ENCODE measurements at regions not wholly inside any gene's neighbourhood (a gene's known extent, or its start where the extent isn't known, plus 50 kb on each side); places are given as distances from the start of the nearest gene placed in this dataset.

DNA sequence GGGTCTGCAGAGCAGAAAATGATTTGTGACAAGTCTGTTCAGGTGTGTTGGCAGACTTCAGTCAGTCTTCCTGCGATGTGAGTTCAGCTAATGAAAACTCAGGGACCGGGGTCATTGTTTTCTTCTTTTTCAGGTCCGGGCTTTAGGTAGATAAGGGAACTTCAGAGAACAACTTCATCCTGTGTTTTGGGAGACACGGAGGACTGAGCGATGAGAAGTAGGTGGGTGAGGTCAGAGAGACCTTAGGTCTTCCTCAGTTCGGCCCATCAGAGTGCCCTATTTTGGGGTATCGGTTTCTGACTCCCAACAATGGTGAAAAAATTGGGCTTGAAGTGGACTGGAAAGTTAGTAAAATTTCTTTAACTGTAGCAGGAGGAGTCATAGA lies 88.9 kb upstream of the ATF7IP2 start:
- TF ChIP-seq, protein P1, sequence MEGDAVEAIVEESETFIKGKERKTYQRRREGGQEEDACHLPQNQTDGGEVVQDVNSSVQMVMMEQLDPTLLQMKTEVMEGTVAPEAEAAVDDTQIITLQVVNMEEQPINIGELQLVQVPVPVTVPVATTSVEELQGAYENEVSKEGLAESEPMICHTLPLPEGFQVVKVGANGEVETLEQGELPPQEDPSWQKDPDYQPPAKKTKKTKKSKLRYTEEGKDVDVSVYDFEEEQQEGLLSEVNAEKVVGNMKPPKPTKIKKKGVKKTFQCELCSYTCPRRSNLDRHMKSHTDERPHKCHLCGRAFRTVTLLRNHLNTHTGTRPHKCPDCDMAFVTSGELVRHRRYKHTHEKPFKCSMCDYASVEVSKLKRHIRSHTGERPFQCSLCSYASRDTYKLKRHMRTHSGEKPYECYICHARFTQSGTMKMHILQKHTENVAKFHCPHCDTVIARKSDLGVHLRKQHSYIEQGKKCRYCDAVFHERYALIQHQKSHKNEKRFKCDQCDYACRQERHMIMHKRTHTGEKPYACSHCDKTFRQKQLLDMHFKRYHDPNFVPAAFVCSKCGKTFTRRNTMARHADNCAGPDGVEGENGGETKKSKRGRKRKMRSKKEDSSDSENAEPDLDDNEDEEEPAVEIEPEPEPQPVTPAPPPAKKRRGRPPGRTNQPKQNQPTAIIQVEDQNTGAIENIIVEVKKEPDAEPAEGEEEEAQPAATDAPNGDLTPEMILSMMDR (IDR thresholded peaks at IDR 0.05), result no peak
- TF ChIP-seq RNF2 (IDR thresholded peaks at IDR 0.05; ENCODE audit: borderline replicate concordance, low read depth) (no peak), EP300 (IDR thresholded peaks at IDR 0.05) (no peak), POLR2A (IDR thresholded peaks at IDR 0.05; ENCODE audit: low read length) (no peak), KDM1A (IDR thresholded peaks at IDR 0.05; ENCODE audit: low read depth) (no peak), BHLHE40 (IDR thresholded peaks at IDR 0.05; ENCODE audit: low read depth, low read length) (no peak)
- TF ChIP-seq, protein P2, sequence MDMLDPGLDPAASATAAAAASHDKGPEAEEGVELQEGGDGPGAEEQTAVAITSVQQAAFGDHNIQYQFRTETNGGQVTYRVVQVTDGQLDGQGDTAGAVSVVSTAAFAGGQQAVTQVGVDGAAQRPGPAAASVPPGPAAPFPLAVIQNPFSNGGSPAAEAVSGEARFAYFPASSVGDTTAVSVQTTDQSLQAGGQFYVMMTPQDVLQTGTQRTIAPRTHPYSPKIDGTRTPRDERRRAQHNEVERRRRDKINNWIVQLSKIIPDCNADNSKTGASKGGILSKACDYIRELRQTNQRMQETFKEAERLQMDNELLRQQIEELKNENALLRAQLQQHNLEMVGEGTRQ (IDR thresholded peaks at IDR 0.05), result no peak
- TF ChIP-seq, protein P3, sequence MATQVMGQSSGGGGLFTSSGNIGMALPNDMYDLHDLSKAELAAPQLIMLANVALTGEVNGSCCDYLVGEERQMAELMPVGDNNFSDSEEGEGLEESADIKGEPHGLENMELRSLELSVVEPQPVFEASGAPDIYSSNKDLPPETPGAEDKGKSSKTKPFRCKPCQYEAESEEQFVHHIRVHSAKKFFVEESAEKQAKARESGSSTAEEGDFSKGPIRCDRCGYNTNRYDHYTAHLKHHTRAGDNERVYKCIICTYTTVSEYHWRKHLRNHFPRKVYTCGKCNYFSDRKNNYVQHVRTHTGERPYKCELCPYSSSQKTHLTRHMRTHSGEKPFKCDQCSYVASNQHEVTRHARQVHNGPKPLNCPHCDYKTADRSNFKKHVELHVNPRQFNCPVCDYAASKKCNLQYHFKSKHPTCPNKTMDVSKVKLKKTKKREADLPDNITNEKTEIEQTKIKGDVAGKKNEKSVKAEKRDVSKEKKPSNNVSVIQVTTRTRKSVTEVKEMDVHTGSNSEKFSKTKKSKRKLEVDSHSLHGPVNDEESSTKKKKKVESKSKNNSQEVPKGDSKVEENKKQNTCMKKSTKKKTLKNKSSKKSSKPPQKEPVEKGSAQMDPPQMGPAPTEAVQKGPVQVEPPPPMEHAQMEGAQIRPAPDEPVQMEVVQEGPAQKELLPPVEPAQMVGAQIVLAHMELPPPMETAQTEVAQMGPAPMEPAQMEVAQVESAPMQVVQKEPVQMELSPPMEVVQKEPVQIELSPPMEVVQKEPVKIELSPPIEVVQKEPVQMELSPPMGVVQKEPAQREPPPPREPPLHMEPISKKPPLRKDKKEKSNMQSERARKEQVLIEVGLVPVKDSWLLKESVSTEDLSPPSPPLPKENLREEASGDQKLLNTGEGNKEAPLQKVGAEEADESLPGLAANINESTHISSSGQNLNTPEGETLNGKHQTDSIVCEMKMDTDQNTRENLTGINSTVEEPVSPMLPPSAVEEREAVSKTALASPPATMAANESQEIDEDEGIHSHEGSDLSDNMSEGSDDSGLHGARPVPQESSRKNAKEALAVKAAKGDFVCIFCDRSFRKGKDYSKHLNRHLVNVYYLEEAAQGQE (IDR thresholded peaks at IDR 0.05), result no peak
- TF ChIP-seq, protein P4, sequence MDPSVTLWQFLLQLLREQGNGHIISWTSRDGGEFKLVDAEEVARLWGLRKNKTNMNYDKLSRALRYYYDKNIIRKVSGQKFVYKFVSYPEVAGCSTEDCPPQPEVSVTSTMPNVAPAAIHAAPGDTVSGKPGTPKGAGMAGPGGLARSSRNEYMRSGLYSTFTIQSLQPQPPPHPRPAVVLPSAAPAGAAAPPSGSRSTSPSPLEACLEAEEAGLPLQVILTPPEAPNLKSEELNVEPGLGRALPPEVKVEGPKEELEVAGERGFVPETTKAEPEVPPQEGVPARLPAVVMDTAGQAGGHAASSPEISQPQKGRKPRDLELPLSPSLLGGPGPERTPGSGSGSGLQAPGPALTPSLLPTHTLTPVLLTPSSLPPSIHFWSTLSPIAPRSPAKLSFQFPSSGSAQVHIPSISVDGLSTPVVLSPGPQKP (IDR thresholded peaks at IDR 0.05; ENCODE audit: low read depth, low read length), result no peak
